ENCODE measurements at regions not wholly inside any gene's neighbourhood (a gene's known extent, or its start where the extent isn't known, plus 50 kb on each side); places are given as distances from the start of the nearest gene placed in this dataset.

- no peak overlapping the region for H3K4me2 ChIP-seq (ENCODE audit: insufficient read depth, low read length)
- no peak overlapping the region for H3K9ac ChIP-seq (replicated peaks; ENCODE audit: extremely low read depth, insufficient read depth, low read length)
- H3K9me3 ChIP-seq (replicated peaks; ENCODE audit: control insufficient read depth, insufficient read depth, low read length), result peaks cover 5% of the 10 kb centered on the region
- POLR2A ChIA-PET, result no interaction called here
- H3K4me1 ChIP-seq (ENCODE audit: control insufficient read depth, extremely low read depth, insufficient read depth, low read length), result no peaks in the 10 kb centered on the region
- DNase-seq (ENCODE audit: low read depth, low spot score) (no peak), FAIRE-seq (no peak)
- H3K36me3 ChIP-seq (ENCODE audit: control insufficient read depth in 2 of 2, extremely low read depth in 1 of 2, insufficient read depth in 2 of 2, low read length in 2 of 2), result no peaks in the 10 kb centered on the region
- H3K79me2 ChIP-seq (ENCODE audit: control insufficient read depth, insufficient read depth, low read length), result no peaks in the 10 kb centered on the region
- dilution Hi-C loops (cut with MboI; ENCODE audit: extremely low pct_ligation_motif_present, low sequenced_read_pairs) (no loop called here), intact Hi-C loops (cut with micrococcal nuclease) (no loop called here)
- H2AFZ ChIP-seq (ENCODE audit: low read depth, low read length), result no peak overlapping the region
- H3K27ac ChIP-seq (ENCODE audit: insufficient read depth, low read depth, low read length), result no peak overlapping the region
- no peaks in the 10 kb centered on the region for H3K9me1 ChIP-seq (replicated peaks; ENCODE audit: control insufficient read depth, extremely low read depth, insufficient read depth, low read length)
- H3K27me3 ChIP-seq (ENCODE audit: control insufficient read depth in 2 of 2, insufficient read depth in 2 of 2, low read length in 2 of 2), result no peaks in the 10 kb centered on the region
- H4K20me1 ChIP-seq (replicated peaks; ENCODE audit: control insufficient read depth, extremely low read depth, insufficient read depth, low read length), result no peaks in the 10 kb centered on the region
- TF ChIP-seq EZH2 (IDR thresholded peaks at IDR 0.05; ENCODE audit: borderline replicate concordance, low read depth, low read length, severe bottlenecking) (no peak), MYC (IDR thresholded peaks at IDR 0.05; ENCODE audit: low read depth, low read length) (no peak), POLR2A (IDR thresholded peaks at IDR 0.05; ENCODE audit: low read depth, low read length) (no peak), JUN (IDR thresholded peaks at IDR 0.05; ENCODE audit: borderline replicate concordance, insufficient read depth, insufficient read length, low read depth) (no peak), MAX (IDR thresholded peaks at IDR 0.05; ENCODE audit: insufficient read depth, insufficient read length) (no peak), POLR2AphosphoS5 (IDR thresholded peaks at IDR 0.05; ENCODE audit: insufficient read depth, low read depth, low read length) (no peak), FOS (IDR thresholded peaks at IDR 0.05; ENCODE audit: borderline replicate concordance, insufficient read depth, low read length) (no peak), CTCF (IDR thresholded peaks at IDR 0.05; ENCODE audit: extremely low read depth in 1 of 2, insufficient read depth in 1 of 2, low read depth in 1 of 2, low read length in 2 of 2) (no peak), GATA2 (IDR thresholded peaks at IDR 0.05; ENCODE audit: insufficient read depth, insufficient read length, low read depth, low read length) (no peak)
- H3K4me3 ChIP-seq (replicated peaks in 1 of 3; ENCODE audit: insufficient read depth in 1 of 3, low read depth in 1 of 3, low read length in 3 of 3), result no peak overlapping the region
- BruUV-seq (replicated peaks), result no TSS peak
- CTCF ChIA-PET, result no interaction called here
Measured at GRCh38 chr6:115706324-115706723, 354.4 kb downstream of the FRK start.
